Osteocyte (in vitro differentiated cells): ENCODE measurements at regions not wholly inside any gene's neighbourhood (a gene's known extent, or its start where the extent isn't known, plus 50 kb on each side); places are given as distances from the start of the nearest gene placed in this dataset.
A peak's percentile ranks its signal among the peaks of the same experiment; 100 is the strongest.

Source experiments
- DNase-seq: peaks from one replicate; pipeline ENCODE4 v3.0.0; 2021; ENCODE audit warnings: mixed read lengths; ENCODE audit not compliant: unreplicated experiment; ENCODE audit errors: extremely low spot score
- H3K27ac Mint-ChIP-seq: one replicate; pipeline ENCODE4 v1.8.0; 2021; ENCODE audit warnings: mild to moderate bottlenecking, mixed read lengths; ENCODE audit not compliant: unreplicated experiment
- H3K27me3 Mint-ChIP-seq: one replicate; pipeline ENCODE4 v1.8.0; 2021; ENCODE audit warnings: mixed read lengths; ENCODE audit not compliant: unreplicated experiment
- H3K36me3 Mint-ChIP-seq: one replicate; pipeline ENCODE4 v1.8.0; 2021; ENCODE audit warnings: mixed read lengths; ENCODE audit not compliant: unreplicated experiment
- H3K4me1 Mint-ChIP-seq: one replicate; pipeline ENCODE4 v1.8.0; 2021; ENCODE audit warnings: mixed read lengths; ENCODE audit not compliant: unreplicated experiment
- H3K4me3 Mint-ChIP-seq: one replicate; pipeline ENCODE4 v1.8.0; 2021; ENCODE audit warnings: mild to moderate bottlenecking, moderate library complexity, mixed read lengths; ENCODE audit not compliant: unreplicated experiment
- H3K9me3 Mint-ChIP-seq: one replicate; pipeline ENCODE4 v1.8.0; 2021; ENCODE audit warnings: mixed read lengths; ENCODE audit not compliant: unreplicated experiment
- CTCF ChIP-seq: fragments of 200-600 bp; sonication (generic); IDR thresholded peaks from 2 replicates; pipeline ENCODE4 v1.5.0; 2021; ENCODE audit warnings: antibody characterized with exemption, mild to moderate bottlenecking, moderate library complexity

GRCh38 chr5:28403846-28404245 is 1365.5 kb upstream of the CDH9 start:
- H3K27ac Mint-ChIP-seq = no peak overlapping the region
- TF ChIP-seq CTCF = no peak
- no peaks in the 10 kb centered on the region for H3K9me3 Mint-ChIP-seq
- H3K4me1 Mint-ChIP-seq = peaks cover 26% of the 10 kb centered on the region
- H3K36me3 Mint-ChIP-seq = no peaks in the 10 kb centered on the region
- H3K27me3 Mint-ChIP-seq = no peaks in the 10 kb centered on the region
- no peak overlapping the region for H3K4me3 Mint-ChIP-seq
- no peak for DNase-seq

GRCh38 chr5:28402590-28403301 is 1364.4 kb upstream of the CDH9 start:
- TF ChIP-seq CTCF = no peak
- Mint-ChIP-seq H3K4me1 (peaks cover 25% of the 10 kb centered on the region), H3K27ac (no peak overlapping the region), H3K9me3 (no peaks in the 10 kb centered on the region), H3K4me3 (no peak overlapping the region), H3K36me3 (no peaks in the 10 kb centered on the region), H3K27me3 (no peaks in the 10 kb centered on the region)
- no peak for DNase-seq

- no peaks in the 10 kb centered on the region for H3K9me3 Mint-ChIP-seq
- H3K4me3 Mint-ChIP-seq = no peak overlapping the region
- no peaks in the 10 kb centered on the region for H3K27me3 Mint-ChIP-seq
- H3K36me3 Mint-ChIP-seq = no peaks in the 10 kb centered on the region
- no peak for TF ChIP-seq CTCF
- no peak for DNase-seq
- no peak overlapping the region for H3K27ac Mint-ChIP-seq
- H3K4me1 Mint-ChIP-seq = peaks cover 27% of the 10 kb centered on the region
Measured at GRCh38 chr5:28400076-28400475, 1361.7 kb upstream of the CDH9 start.

- Mint-ChIP-seq H3K4me3 (no peak overlapping the region), H3K27me3 (no peaks in the 10 kb centered on the region), H3K27ac (no peak overlapping the region), H3K4me1 (peaks cover 27% of the 10 kb centered on the region), H3K36me3 (no peaks in the 10 kb centered on the region), H3K9me3 (no peaks in the 10 kb centered on the region)
- TF ChIP-seq CTCF = no peak
- no peak for DNase-seq
Measured at GRCh38 chr5:28399211-28399610, 1360.8 kb upstream of the CDH9 start.

GRCh38 chr5:28398185-28398584 is 1359.8 kb upstream of the CDH9 start:
- Mint-ChIP-seq H3K4me1 (peaks cover 20% of the 10 kb centered on the region), H3K9me3 (no peaks in the 10 kb centered on the region), H3K4me3 (no peak overlapping the region), H3K27ac (peak overlapping the region; percentile 88), H3K36me3 (no peaks in the 10 kb centered on the region), H3K27me3 (no peaks in the 10 kb centered on the region)
- no peak for TF ChIP-seq CTCF
- DNase-seq = no peak
